Activated naive CD4-positive, alpha-beta T cell treated with anti-CD3 and anti-CD28 coated beads, Interleukin-2, amount 50 U/mL, for 72 hours (primary cell): ENCODE measurements at regions not wholly inside any gene's neighbourhood (a gene's known extent, or its start where the extent isn't known, plus 50 kb on each side); places are given as distances from the start of the nearest gene placed in this dataset.
"Not testable (repeated sequence)": the region's sequence is repeated elsewhere in the genome, so short reads cannot be mapped to it uniquely, and the experiment has no call there.

Experiments
- ATAC-seq, 2 donors: fragments of 150-1000 bp; cut with Tn5 transposase; 2 replicates each; pipeline ENCODE4 v1.10.0; 2021; ENCODE audit warnings: mild to moderate bottlenecking in 2 of 2, moderate library complexity in 2 of 2
- DNase-seq, 2 donors: peaks; one replicate each; pipeline ENCODE4 v3.0.0; 2021 to 2022; ENCODE audit warnings: low spot score in 2 of 2
- H3K27ac Mint-ChIP-seq, 2 donors: one replicate each; pipeline ENCODE4 v1.8.0; 2022; ENCODE audit warnings: mild to moderate bottlenecking in 2 of 2, mixed read lengths in 2 of 2
- H3K36me3 Mint-ChIP-seq, 2 donors: one replicate each; pipeline ENCODE4 v1.8.0; 2022; ENCODE audit warnings: mixed read lengths in 2 of 2
- H3K9me3 Mint-ChIP-seq, 2 donors: one replicate each; pipeline ENCODE4 v1.8.0; 2022; ENCODE audit warnings: mixed read lengths in 2 of 2

- DNase-seq, result no peak
- Mint-ChIP-seq H3K9me3 (peaks cover 0 to 21% of the 10 kb centered on the region in 2 donors), H3K27ac (no peak overlapping the region), H3K36me3 (peaks cover 22 to 26% of the 10 kb centered on the region in 2 donors)
- ATAC-seq, result peak; percentile 20 to 53
Measured at GRCh38 chr3:101913168-101913567, 63.9 kb downstream of the NFKBIZ start.

GRCh38 chr3:101917761-101918160, 68.4 kb downstream of the NFKBIZ start:
- not testable (repeated sequence) for H3K27ac Mint-ChIP-seq, DNase-seq
- H3K9me3 Mint-ChIP-seq, result peaks cover 3 to 28% of the 10 kb centered on the region in 2 donors
- H3K36me3 Mint-ChIP-seq, result peaks cover 20 to 49% of the 10 kb centered on the region in 2 donors
- peak in 1 of 2 donors; percentile 57 for ATAC-seq

- not testable (repeated sequence) for DNase-seq, ATAC-seq
- peaks cover 16 to 45% of the 10 kb centered on the region in 2 donors for H3K36me3 Mint-ChIP-seq
- peak overlapping the region in 1 of 2 donors; percentile 10 for H3K27ac Mint-ChIP-seq
- peaks cover 7 to 21% of the 10 kb centered on the region in 2 donors for H3K9me3 Mint-ChIP-seq
Measured at GRCh38 chr3:101922151-101922725, 72.9 kb downstream of the NFKBIZ start.

GRCh38 chr3:101924621-101925020, 75.3 kb downstream of the NFKBIZ start:
- H3K27ac Mint-ChIP-seq, result not testable (repeated sequence)

GRCh38 chr3:101925124-101925523, 75.8 kb downstream of the NFKBIZ start:
- not testable (repeated sequence) for DNase-seq, H3K27ac Mint-ChIP-seq

More at GRCh38 chr3:101924621-101925020, 75.3 kb downstream of the NFKBIZ start:
- H3K36me3 Mint-ChIP-seq, result peaks cover 14 to 29% of the 10 kb centered on the region in 2 donors
- DNase-seq, result not testable (repeated sequence)
- peak in 1 of 2 donors; percentile 20 for ATAC-seq
- peaks cover 4 to 13% of the 10 kb centered on the region in 2 donors for H3K9me3 Mint-ChIP-seq

GRCh38 chr3:101925564-101925963, 76.2 kb downstream of the NFKBIZ start:
- no peak overlapping the region for H3K27ac Mint-ChIP-seq
- peaks cover 4 to 13% of the 10 kb centered on the region in 2 donors for H3K9me3 Mint-ChIP-seq
- no peak for DNase-seq
- H3K36me3 Mint-ChIP-seq, result peaks cover 10 to 20% of the 10 kb centered on the region in 2 donors
- no peak for ATAC-seq

More at GRCh38 chr3:101925124-101925523, 75.8 kb downstream of the NFKBIZ start:
- Mint-ChIP-seq H3K9me3 (peaks cover 4 to 13% of the 10 kb centered on the region in 2 donors), H3K36me3 (peaks cover 10 to 24% of the 10 kb centered on the region in 2 donors)
- ATAC-seq, result peak in 1 of 2 donors; percentile 37

GRCh38 chr3:101926594-101927105, 77.3 kb downstream of the NFKBIZ start:
- DNase-seq, result no peak
- no peak for ATAC-seq
- H3K27ac Mint-ChIP-seq, result no peak overlapping the region
- peaks cover 7 to 11% of the 10 kb centered on the region in 2 donors for H3K36me3 Mint-ChIP-seq
- H3K9me3 Mint-ChIP-seq, result peaks cover 4 to 10% of the 10 kb centered on the region in 2 donors

- H3K27ac Mint-ChIP-seq, result no peak overlapping the region
- H3K36me3 Mint-ChIP-seq, result peaks cover 5 to 6% of the 10 kb centered on the region in 2 donors
- no peak for ATAC-seq
- no peak for DNase-seq
- peaks cover under 1 to 3% of the 10 kb centered on the region in 2 donors for H3K9me3 Mint-ChIP-seq
Measured at GRCh38 chr3:101928890-101929289, 79.6 kb downstream of the NFKBIZ start.

- ATAC-seq (no peak), DNase-seq (no peak)
- Mint-ChIP-seq H3K9me3 (peaks cover 3 to 4% of the 10 kb centered on the region in 2 donors), H3K36me3 (peaks cover 4 to 6% of the 10 kb centered on the region in 2 donors), H3K27ac (no peak overlapping the region)
Measured at GRCh38 chr3:101931081-101931480, 81.8 kb downstream of the NFKBIZ start.

GRCh38 chr3:101932326-101933068, 83.2 kb downstream of the NFKBIZ start:
- peaks cover 4 to 6% of the 10 kb centered on the region in 2 donors for H3K36me3 Mint-ChIP-seq
- DNase-seq, result no peak
- no peak overlapping the region for H3K27ac Mint-ChIP-seq
- H3K9me3 Mint-ChIP-seq, result peaks cover 4 to 8% of the 10 kb centered on the region in 2 donors
- ATAC-seq, result no peak

GRCh38 chr3:101936419-101937356, 87.4 kb downstream of the NFKBIZ start:
- peak overlapping the region; percentile 31 to 81 for H3K27ac Mint-ChIP-seq
- peak in 1 of 2 donors; percentile 68 for DNase-seq
- peaks cover 4 to 8% of the 10 kb centered on the region in 2 donors for H3K9me3 Mint-ChIP-seq
- peaks cover 4 to 6% of the 10 kb centered on the region in 2 donors for H3K36me3 Mint-ChIP-seq
- peak; percentile 91 to 95 for ATAC-seq

- ATAC-seq, result peak; percentile 6 to 29
- DNase-seq, result no peak
- Mint-ChIP-seq H3K27ac (no peak overlapping the region), H3K9me3 (peaks cover 4 to 5% of the 10 kb centered on the region in 2 donors), H3K36me3 (peaks cover 0 to 1% of the 10 kb centered on the region in 2 donors)
Measured at GRCh38 chr3:101938262-101938847, 89.0 kb downstream of the NFKBIZ start.

GRCh38 chr3:101939361-101940049, 90.2 kb downstream of the NFKBIZ start:
- ATAC-seq, result no peak
- no peaks in the 10 kb centered on the region for H3K36me3 Mint-ChIP-seq
- no peak overlapping the region for H3K27ac Mint-ChIP-seq
- H3K9me3 Mint-ChIP-seq, result peaks cover 0 to 5% of the 10 kb centered on the region in 2 donors
- no peak for DNase-seq

GRCh38 chr3:101940521-101941317, 91.4 kb downstream of the NFKBIZ start:
- no peaks in the 10 kb centered on the region for H3K36me3 Mint-ChIP-seq
- ATAC-seq (peak; percentile 36 to 46), DNase-seq (no peak)
- no peak overlapping the region for H3K27ac Mint-ChIP-seq
- H3K9me3 Mint-ChIP-seq, result peaks cover 0 to 5% of the 10 kb centered on the region in 2 donors
